Heart right ventricle (tissue), 16 donors: ENCODE measurements at regions not wholly inside any gene's neighbourhood (a gene's known extent, or its start where the extent isn't known, plus 50 kb on each side); places are given as distances from the start of the nearest gene placed in this dataset.

Experiments used
- ATAC-seq, 8 donors: fragments of 200-7000 bp; cut with Tn5 transposase; one replicate each; pipeline ENCODE4 v1.9.1; 2020; ENCODE audit warnings: mild to moderate bottlenecking in 8 of 8, moderate library complexity in 8 of 8, moderate number of reproducible peaks in 1 of 8
- DNase-seq, 2 donors: peaks; one replicate each; pipeline ENCODE4 v3.0.0-alpha.2; 2020
- H3K27ac ChIP-seq, 10 donors: fragments of 200-600 bp; sonication (generic) in 2 of 10; one replicate each; pipeline versions ENCODE4 v1.5.0 to v1.8.0; 2020 to 2022; ENCODE audit warnings: mild to moderate bottlenecking in 3 of 10
- H3K27me3 ChIP-seq, 7 donors: fragments of 200-600 bp; one replicate each; pipeline ENCODE4 v1.8.0; 2021 to 2022; ENCODE audit warnings: mild to moderate bottlenecking in 2 of 7
- H3K36me3 ChIP-seq, 9 donors: fragments of 200-600 bp; sonication (generic) in 1 of 9; one replicate each; pipeline versions ENCODE4 v1.5.0 to v1.8.0; 2020 to 2022; ENCODE audit warnings: mild to moderate bottlenecking in 2 of 9
- H3K4me1 ChIP-seq, 9 donors: fragments of 200-600 bp; sonication (generic) in 1 of 9; one replicate each; pipeline versions ENCODE4 v1.5.0 to v1.8.0; 2020 to 2022; ENCODE audit warnings: mild to moderate bottlenecking in 4 of 9
- H3K4me3 ChIP-seq, 10 donors: fragments of 200-600 bp; sonication (generic) in 2 of 10; one replicate each; pipeline versions ENCODE4 v1.5.0 to v1.8.0; 2020 to 2022; ENCODE audit warnings: mild to moderate bottlenecking in 7 of 10, moderate library complexity in 2 of 10
- H3K9me3 ChIP-seq, 11 donors: fragments of 200-600 bp in 10 of 11; sonication (generic) in 2 of 11; one replicate each; pipeline versions ENCODE4 v1.5.0 to v1.8.0; 2013 to 2022; ENCODE audit warnings: mild to moderate bottlenecking in 2 of 11, control low read depth in 1 of 11, moderate library complexity in 1 of 11
- CTCF ChIP-seq, 9 donors: fragments of 200-600 bp; sonication (generic) in 2 of 9; IDR thresholded peaks; one replicate each; pipeline versions ENCODE4 v1.5.0 to v1.8.0; 2021 to 2022; ENCODE audit warnings: antibody characterized with exemption in 9 of 9, mild to moderate bottlenecking in 5 of 9, moderate library complexity in 1 of 9
- WGBS, 2 donors: extraction: QIAGEN DNeasy Blood & Tissue Kit; methylation state at CpG; one replicate each; pipeline ENCODE4 v1.1.7; 2013; ENCODE audit warnings: inconsistent platforms in 1 of 2; 5-methylcytosine and 5-hydroxymethylcytosine counted together
- intact Hi-C, 10 donors: fragments of 100-400 bp; cut with DNase I; formaldehyde crosslinking; loops; one replicate each; pipeline versions ENCODE4 v1.11.1 to v1.14.2; 2022
- donor health status: Arrhythmogenic right ventricular cardiomyopathy.
- donor health status: ischemic (EF 13 %, LVEDD 7.1; RV severe dilation, severe dysfunction).
- donor health status: healthy with polysubstance abuse.
- donor health status: DM: no; HTN: yes; CAD: no.
- donor health status: DM: no; HTN: no; CAD: no.
- donor health status: ischemic (EF 25% LVEDD 6.9; RV normal size, moderate dysfunction).
- donor health status: ischemic (EF 25% LVEDD 5.7; RV mildly dilated, moderate dysfunction).
- donor health status: healthy.
- donor health status: DM: yes; HTN: yes; CAD: no.
- donor health status: Ischemic cardiomyopathy.
- donor health status: ischemic (EF 35%, LVEDD 5.7; RV mildly dilated, moderate dysfunction).
- donor health status: nonischemic (EF 11% LVEDD 7.7; RV severe dilation, severe dysfunction).
- donor health status: DM: yes; HTN: yes; CAD: no.
- donor health status: PGD.
- donor health status: ischemic (EF 29% LVEDD 5.4; RV normal size, mild dysfunction).
- donor health status: nonischemic (EF 23%, LVEDD 6.1; RV moderate dilation, normal function).

- H3K27me3 ChIP-seq: peaks cover 0 to 52% (median 25%) of the 10 kb centered on the region in 7 donors
- no peaks in the 10 kb centered on the region for H3K4me1 ChIP-seq
- TF ChIP-seq CTCF (IDR thresholded peaks at IDR 0.05): no peak
- H3K36me3 ChIP-seq: no peaks in the 10 kb centered on the region
- ATAC-seq (no peak), DNase-seq (no peak)
- H3K27ac ChIP-seq: no peak overlapping the region
- WGBS, 2 donors: 83 to 84% methylated on average over 2 of the region's 2 CpGs
- H3K9me3 ChIP-seq: no peaks in the 10 kb centered on the region
- intact Hi-C loops: no loop called here
- no peak overlapping the region for H3K4me3 ChIP-seq
Observed at GRCh38 chr1:204797401-204797800, 73.3 kb upstream of the NFASC start.

- no peaks in the 10 kb centered on the region for H3K36me3 ChIP-seq
- H3K9me3 ChIP-seq: no peaks in the 10 kb centered on the region
- H3K4me1 ChIP-seq: no peaks in the 10 kb centered on the region
- ATAC-seq (no peak), DNase-seq (no peak)
- peaks cover 0 to 32% (median 13%) of the 10 kb centered on the region in 7 donors for H3K27me3 ChIP-seq
- WGBS, 2 donors: 35 to 39% methylated on average over 2 of the region's 2 CpGs
- no peak for TF ChIP-seq CTCF (IDR thresholded peaks at IDR 0.05)
- H3K4me3 ChIP-seq: no peak overlapping the region
- intact Hi-C loops: loop anchor here in 1 of 10 donors (10.0 kb wide), 1 partner anchor 255 kb away; no protein-coding TSS in a partner anchor
- no peak overlapping the region for H3K27ac ChIP-seq
Observed at GRCh38 chr1:204799630-204800029, 71.0 kb upstream of the NFASC start.

- 69 to 72% methylated on average over 1 of the region's 1 CpG for WGBS, 2 donors
- H3K4me1 ChIP-seq: no peaks in the 10 kb centered on the region
- no peak for DNase-seq
- H3K4me3 ChIP-seq: no peak overlapping the region
- no peak for ATAC-seq
- intact Hi-C loops: loop anchor here in 1 of 10 donors (10.0 kb wide), 1 partner anchor 254 kb away; no protein-coding TSS in a partner anchor
- no peak for TF ChIP-seq CTCF (IDR thresholded peaks at IDR 0.05)
- H3K36me3 ChIP-seq: no peaks in the 10 kb centered on the region
- no peak overlapping the region for H3K27ac ChIP-seq
- no peaks in the 10 kb centered on the region for H3K9me3 ChIP-seq
- H3K27me3 ChIP-seq: peaks cover 0 to 24% (median 10%) of the 10 kb centered on the region in 7 donors
Observed at GRCh38 chr1:204801211-204801610, 69.5 kb upstream of the NFASC start.

- no peak for TF ChIP-seq CTCF (IDR thresholded peaks at IDR 0.05)
- Histone ChIP-seq H3K27me3 (peaks cover 0 to 24% (median 10%) of the 10 kb centered on the region in 7 donors), H3K9me3 (no peaks in the 10 kb centered on the region), H3K27ac (no peak overlapping the region), H3K4me1 (peaks cover 0 to 11% (median 4%) of the 10 kb centered on the region in 9 donors), H3K36me3 (no peaks in the 10 kb centered on the region), H3K4me3 (no peak overlapping the region)
- no peak for ATAC-seq
- DNase-seq: no peak
- intact Hi-C loops: loop anchor here in 1 of 10 donors (10.0 kb wide), 1 partner anchor 252 kb away; no protein-coding TSS in a partner anchor
- WGBS, 2 donors: 79 to 80% methylated on average over 9 of the region's 9 CpGs
Observed at GRCh38 chr1:204802401-204803175, 68.1 kb upstream of the NFASC start.
